ENCODE measurements at regions not wholly inside any gene's neighbourhood (a gene's known extent, or its start where the extent isn't known, plus 50 kb on each side); places are given as distances from the start of the nearest gene placed in this dataset.
"Not testable (repeated sequence)": the region's sequence is repeated elsewhere in the genome, so short reads cannot be mapped to it uniquely, and the experiment has no call there.

DNA sequence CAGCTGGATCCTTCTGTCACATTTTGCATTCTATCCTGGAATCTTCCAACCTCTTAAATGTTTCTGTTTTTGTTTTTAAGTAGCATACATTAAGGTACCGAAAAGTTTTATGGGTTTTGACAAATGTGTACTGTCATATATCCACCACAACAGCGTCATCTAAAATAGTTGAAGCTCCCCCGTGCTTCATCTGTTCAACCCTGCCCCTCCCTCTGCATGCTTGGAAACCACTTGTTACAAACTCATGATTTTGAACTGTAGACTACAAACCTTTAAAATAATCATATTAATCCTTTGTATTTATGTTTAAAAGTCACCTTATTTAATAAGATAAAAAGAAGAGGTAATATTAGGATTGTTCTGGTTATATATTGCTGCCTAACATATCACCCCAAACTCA is 182.8 kb upstream of the SMIM30 start:
- DNase-seq (ENCODE audit: low read depth), result no peak

DNA sequence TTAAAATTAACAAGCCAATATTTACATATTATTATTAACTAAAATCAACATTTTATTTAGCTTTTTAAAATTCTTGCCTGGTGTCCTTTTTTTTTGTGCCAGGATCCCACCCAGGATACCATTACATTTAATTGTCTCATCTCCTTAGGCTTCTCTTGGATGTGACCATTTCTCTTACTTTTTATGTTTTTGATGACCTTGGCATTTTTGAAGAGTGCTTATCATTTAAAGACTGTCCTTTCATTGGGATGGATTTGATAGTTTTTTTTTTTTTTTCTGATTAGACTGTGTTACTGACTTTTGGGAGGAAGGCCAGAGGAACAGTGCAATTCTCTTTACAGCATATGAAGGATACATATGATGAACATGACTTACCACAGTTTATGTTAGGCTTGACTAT is 181.4 kb upstream of the SMIM30 start:
- DNase-seq (ENCODE audit: low read depth), result no peak

DNA sequence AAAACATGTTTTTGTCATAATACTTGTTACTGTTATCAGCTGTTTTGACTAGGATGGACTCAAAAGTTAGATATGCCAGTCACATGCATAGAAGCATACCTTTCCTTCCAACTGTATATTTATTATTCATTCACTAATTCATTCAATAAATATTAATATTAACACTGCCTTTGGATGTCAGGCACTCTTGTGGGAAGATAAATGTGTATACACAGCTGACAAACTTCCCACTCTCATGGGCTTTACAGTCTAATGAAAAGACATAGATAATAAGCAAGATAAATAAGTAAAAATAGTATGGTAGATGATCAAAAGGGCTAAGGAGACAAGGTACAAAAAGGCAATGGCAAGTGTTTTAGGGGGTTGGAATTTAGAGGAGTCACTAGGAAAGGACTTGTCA is 180.1 kb upstream of the SMIM30 start:
- no peak for DNase-seq (ENCODE audit: low read depth)

- DNase-seq (ENCODE audit: low read depth), result no peak
Observed at GRCh38 chr7:113294750-113295149, 176.4 kb upstream of the SMIM30 start.

GRCh38 chr7:113292105-113292504 is 173.8 kb upstream of the SMIM30 start:
- no peak for DNase-seq (ENCODE audit: low read depth)

DNA sequence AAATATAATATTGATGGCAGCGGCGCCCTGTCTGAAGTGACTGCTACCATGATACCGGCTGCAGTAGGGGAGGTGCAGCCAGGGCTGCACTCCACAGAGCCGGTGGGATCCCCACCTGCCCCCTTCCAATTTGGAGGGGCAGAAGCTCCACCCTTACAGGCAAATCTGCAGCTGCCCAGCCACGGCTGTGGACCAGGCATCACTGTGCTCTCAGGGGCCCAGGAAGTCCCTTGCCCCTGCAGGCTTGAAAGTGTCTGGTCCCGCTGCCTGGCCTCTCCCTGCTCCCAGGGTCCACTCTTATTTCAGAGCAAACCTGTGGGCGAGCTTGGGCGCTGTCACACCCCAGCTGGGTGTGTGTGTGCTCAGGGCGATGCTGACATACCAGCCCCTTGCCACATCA is 172.7 kb upstream of the SMIM30 start:
- no peak for DNase-seq (ENCODE audit: low read depth)

DNA sequence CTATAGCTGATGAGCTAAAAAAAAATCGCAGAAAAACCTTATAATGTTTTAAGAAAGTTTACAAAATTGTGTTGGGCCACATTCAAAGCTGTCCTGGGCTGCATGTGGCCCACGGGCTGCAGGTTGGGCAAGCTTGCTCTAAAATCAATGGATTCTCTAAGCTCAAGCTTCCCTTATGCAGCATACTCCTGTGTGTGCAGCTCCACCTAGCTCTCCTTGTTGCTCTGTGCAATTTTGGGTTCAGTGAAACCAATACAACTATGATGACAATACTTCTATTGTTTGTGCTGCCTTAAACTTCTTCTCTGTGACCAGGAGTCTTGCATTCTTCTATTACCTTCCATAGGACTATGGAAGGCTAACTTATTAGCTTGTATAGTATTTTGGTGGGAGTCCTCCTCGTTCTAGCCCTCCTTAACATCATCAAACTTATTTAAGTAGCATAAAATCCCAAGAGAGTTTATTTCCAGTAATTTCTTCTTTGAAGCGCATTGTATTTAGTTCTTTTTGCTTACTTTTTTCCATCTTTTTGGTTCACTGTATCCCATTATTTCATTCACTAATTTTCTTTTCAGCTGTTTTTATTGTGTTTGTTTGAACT is 170.9 kb upstream of the SMIM30 start:
- no peak for DNase-seq (ENCODE audit: low read depth)

- no peak for DNase-seq (ENCODE audit: low read depth)
Observed at GRCh38 chr7:113285411-113285810, 167.1 kb upstream of the SMIM30 start.

GRCh38 chr7:113283861-113284260 is 165.5 kb upstream of the SMIM30 start:
- DNase-seq (ENCODE audit: low read depth), result peak; percentile 22

DNA sequence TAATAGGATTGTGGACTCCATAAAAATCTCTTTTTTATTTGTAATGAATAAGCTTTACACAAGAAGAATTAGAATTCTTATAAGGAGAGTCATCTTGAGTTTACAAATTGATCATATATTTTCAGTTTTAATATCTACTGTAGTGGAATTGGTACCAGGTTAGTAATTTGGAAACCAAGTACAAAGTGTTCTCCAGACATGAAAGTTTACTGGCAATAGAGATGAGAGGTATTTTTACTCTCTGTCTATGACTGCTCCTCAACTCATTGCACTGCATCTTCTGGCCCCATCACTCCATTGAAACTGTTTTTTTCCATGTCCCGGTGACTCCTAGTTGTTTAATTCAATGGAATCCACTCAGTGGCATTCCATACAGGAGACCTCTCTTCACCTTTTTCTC is 164.5 kb upstream of the SMIM30 start:
- no peak for DNase-seq (ENCODE audit: low read depth)

DNA sequence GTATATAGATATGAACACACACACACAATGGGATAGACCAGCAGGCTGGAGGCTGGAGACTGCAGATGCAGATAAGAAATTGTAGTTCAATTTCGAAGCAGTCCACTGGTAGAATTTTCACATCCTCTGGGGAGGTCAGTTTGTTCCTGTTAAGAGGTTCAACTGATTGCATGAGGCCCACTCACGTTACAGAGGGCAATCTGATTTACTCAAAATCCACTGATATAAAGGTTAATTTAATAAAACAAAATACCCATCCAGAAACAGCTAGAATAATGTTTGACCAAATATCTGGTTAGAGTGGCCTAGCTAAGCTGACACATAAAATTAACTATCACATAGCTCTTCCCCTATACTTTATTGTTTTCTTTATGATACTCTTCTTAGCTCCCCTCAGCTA is 162.9 kb upstream of the SMIM30 start:
- DNase-seq (ENCODE audit: low read depth), result no peak

DNA sequence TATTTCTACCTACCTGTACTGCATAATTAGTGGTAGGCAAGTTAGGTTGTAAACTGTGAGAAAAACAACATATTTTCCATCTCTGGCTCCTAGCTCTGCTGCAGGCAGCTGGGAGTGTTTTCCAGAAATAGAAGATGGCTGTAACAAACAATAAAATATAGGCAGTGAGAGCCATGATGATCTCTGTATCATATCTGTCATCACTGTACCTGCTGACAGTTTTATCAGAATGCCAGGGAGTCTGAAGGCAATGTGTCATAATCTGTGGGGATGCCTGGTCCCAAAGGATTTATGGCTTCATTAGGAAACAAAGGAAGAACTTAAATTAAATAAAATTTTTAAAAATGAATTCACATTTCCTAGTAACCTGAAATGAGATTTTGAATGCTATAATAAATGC is 160.9 kb upstream of the SMIM30 start:
- DNase-seq (ENCODE audit: low read depth), result no peak

GRCh38 chr7:113270790-113271189 is 152.4 kb upstream of the SMIM30 start:
- DNase-seq (ENCODE audit: low read depth), result no peak

DNA sequence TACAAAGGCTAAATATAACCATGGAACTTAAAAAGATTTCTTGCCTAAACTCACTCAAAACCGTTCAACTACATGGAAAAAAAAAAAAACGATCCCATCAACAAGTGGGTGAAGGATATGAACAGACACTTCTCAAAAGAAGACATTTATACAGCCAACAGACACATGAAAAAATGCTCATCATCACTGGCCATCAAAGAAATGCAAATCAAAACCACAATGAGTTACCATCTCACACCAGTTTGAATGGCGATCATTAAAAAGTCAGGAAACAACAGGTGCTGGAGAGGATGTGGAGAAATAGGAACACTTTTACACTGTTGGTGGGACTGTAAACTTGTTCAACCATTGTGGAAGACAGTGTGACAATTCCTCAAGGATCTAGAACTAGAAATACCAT is 151.2 kb upstream of the SMIM30 start:
- DNase-seq (ENCODE audit: low read depth), result not testable (repeated sequence)

GRCh38 chr7:113268757-113269156 is 150.4 kb upstream of the SMIM30 start:
- DNase-seq (ENCODE audit: low read depth), result no peak

GRCh38 chr7:113267885-113268284 is 149.5 kb upstream of the SMIM30 start:
- DNase-seq (ENCODE audit: low read depth), result no peak

DNA sequence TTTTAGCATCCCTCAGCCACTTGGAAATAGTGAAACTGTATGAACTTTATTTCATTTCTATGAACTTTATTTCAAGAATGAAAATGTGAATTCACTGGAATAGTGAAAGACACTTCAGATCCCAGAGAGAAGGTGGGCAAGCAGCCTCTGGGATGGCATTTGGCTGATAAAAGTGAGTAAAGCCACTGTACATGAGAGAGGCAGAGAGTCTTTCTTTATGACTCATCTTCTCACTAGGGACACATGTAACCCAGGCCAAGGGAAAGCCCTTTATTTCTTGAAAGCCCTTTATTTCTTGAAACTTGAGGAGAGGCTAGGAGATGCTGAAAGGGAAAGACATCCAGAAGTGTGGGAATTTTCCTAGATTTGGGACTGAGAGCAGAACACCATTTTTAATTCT is 148.9 kb upstream of the SMIM30 start:
- DNase-seq (ENCODE audit: low read depth), result no peak

GRCh38 chr7:113263749-113264148 is 145.4 kb upstream of the SMIM30 start:
- DNase-seq (ENCODE audit: low read depth), result no peak

- DNase-seq (ENCODE audit: low read depth), result not testable (repeated sequence)
Observed at GRCh38 chr7:113263215-113263742, 144.9 kb upstream of the SMIM30 start.

GRCh38 chr7:113256883-113257531 is 138.7 kb upstream of the SMIM30 start:
- no peak for DNase-seq (ENCODE audit: low read depth)

DNA sequence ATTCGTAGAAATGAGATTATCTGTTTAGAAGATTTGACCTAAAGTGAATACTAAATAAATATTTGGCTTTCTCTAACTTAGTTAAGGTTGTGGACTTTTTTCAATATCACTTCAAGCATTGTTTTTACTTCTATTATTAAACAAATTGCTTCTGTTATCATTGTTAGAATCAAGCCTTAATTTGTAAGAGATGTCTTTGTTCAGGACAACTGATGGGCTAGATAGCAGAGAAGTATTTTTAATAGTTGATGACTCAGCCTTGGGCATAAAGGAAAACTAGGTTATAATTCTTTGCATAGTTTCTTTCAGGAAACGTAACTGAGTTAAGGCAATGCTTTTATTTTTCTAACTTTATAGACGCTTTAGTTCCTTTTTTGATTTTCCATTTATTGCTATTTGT is 128.8 kb upstream of the SMIM30 start:
- DNase-seq (ENCODE audit: low read depth), result no peak

GRCh38 chr7:113246738-113247137 is 128.4 kb upstream of the SMIM30 start:
- no peak for DNase-seq (ENCODE audit: low read depth)

DNA sequence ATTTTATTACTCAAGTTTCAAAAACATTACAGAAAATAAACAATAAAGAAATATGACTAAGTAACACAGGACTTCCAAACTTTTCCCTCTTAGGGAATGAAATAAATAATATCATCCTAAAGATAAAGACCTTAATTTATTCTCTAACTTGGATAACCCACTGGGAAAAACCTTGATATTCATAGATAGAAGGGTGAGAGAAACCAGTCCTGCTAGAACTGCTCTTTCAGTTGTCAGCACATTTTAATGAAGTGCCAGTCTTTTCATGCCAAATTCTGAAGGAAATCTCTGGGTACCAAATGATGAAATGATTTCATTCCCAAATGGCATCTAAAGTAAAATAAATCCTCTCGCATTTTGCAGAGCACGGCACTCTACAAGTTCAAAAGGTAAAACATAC is 114.5 kb upstream of the SMIM30 start:
- no peak for DNase-seq (ENCODE audit: low read depth)

DNA sequence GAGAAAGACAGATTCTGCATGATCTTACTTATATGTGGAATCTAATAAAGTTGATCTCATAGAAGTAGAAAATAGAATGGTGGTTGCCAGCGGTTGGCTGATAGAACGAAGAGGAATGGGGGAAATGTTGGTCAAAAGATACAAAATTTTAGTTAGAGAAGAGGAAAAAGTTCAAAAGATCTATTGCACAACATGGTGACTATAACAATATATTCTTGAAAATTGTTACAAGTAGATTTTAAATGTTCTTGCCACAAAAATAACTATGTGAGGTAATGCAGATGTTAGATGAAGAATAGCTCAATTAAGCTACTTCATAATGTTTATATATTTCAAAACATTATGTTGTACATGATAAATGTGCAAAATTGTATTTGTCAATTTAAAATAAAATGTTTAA is 112.3 kb upstream of the SMIM30 start:
- DNase-seq (ENCODE audit: low read depth), result no peak

Measured in HS-5 (cell line).